Loucy (cell line): ENCODE measurements at regions not wholly inside any gene's neighbourhood (a gene's known extent, or its start where the extent isn't known, plus 50 kb on each side); places are given as distances from the start of the nearest gene placed in this dataset.

Experiments used
- CTCF ChIP-seq: fragments of 200-600 bp; sonication (generic); conservative IDR thresholded peaks from 2 replicates; pipeline ENCODE4 v1.5.1; 2014; ENCODE audit warnings: mild to moderate bottlenecking, antibody characterized with exemption, low read length
- EZH2phosphoT487 ChIP-seq: fragments of 200-600 bp; IDR thresholded peaks from 2 replicates; pipeline ENCODE4 v1.6.1; 2018; ENCODE audit warnings: antibody characterized with exemption, mild to moderate bottlenecking, moderate library complexity, borderline replicate concordance

GRCh38 chr4:180596888-180597483 is 1646.2 kb upstream of the TENM3 start:
- TF ChIP-seq EZH2phosphoT487 = no peak
- no peak for TF ChIP-seq CTCF
